ENCODE measurements at regions not wholly inside any gene's neighbourhood (a gene's known extent, or its start where the extent isn't known, plus 50 kb on each side); places are given as distances from the start of the nearest gene placed in this dataset.

DNA sequence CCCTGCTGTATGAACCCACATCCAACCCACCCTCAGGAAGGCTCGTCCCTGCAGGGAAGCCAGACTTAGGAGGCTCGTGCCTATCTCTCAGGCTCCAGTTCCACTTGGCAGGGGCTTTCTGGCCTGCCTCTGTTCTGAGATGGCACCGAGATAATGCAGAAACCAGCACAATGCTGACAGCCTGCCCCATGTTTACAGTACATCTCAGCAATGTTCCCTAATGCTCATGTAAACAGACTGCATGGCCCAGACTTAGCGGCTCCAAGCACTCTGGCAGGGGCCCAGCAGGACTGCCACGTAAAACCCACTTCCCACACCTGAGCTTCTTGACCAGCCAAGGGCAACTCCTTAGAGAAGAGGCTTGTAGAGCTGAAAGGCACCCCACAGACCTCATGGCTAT is 499.5 kb upstream of the BRINP1 start:
- WGBS (ENCODE audit: extremely low coverage, insufficient coverage, insufficient read length): no CpG with 5 or more reads among the region's 5 CpGs
- no peak overlapping the region for H2BK5ac ChIP-seq (ENCODE audit: low read depth, low read length, poor library complexity)

DNA sequence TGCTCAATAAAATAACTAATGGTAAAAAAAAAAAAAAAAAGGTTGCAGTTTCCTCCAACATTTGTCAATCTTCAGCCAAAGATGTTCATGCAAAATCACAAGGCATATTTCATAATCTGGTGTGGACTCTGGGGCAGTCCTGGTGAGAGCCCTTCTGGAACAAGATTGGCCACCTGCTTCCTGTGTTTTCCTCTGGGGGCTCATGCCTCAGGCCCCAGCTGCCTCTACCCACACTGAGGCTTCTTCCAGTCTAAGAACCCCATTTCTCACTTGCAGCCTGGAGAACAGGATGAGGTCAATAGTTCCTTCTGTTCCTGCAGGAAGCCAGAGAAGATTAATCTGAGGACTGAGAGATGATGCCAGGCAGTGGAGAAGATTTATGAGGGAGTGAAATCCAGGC is 492.6 kb upstream of the BRINP1 start:
- Histone ChIP-seq H3K27me3 (ENCODE audit: insufficient read depth, low read length) (no peaks in the 10 kb centered on the region), H2BK120ac (ENCODE audit: insufficient read depth, low read length, poor library complexity) (no peak overlapping the region), H3K9ac (ENCODE audit: low read length) (no peak overlapping the region), H3K9me3 (ENCODE audit: insufficient read depth, low read depth, low read length) (no peaks in the 10 kb centered on the region), H3K79me2 (ENCODE audit: control insufficient read depth, insufficient read depth, low read length, poor library complexity) (no peaks in the 10 kb centered on the region), H3K14ac (ENCODE audit: low read length) (no peak overlapping the region), H3K4me1 (ENCODE audit: control insufficient read depth in 1 of 2, insufficient read depth in 2 of 2, low read length in 2 of 2) (no peaks in the 10 kb centered on the region), H4K8ac (ENCODE audit: low read depth, low read length) (no peak overlapping the region), H3K36me3 (ENCODE audit: control insufficient read depth in 1 of 2, insufficient read depth in 2 of 2, low read length in 2 of 2) (no peaks in the 10 kb centered on the region), H3K4ac (ENCODE audit: low read depth, low read length) (no peak overlapping the region), H2AK5ac (ENCODE audit: low read length) (no peak overlapping the region), H3K27ac (ENCODE audit: low read depth, low read length) (no peak overlapping the region), H2BK12ac (ENCODE audit: low read length) (no peak overlapping the region), H3K23ac (ENCODE audit: low read length) (no peak overlapping the region), H2BK5ac (ENCODE audit: low read depth, low read length, poor library complexity) (no peak overlapping the region), H3K79me1 (ENCODE audit: low read length) (no peaks in the 10 kb centered on the region), H3K18ac (ENCODE audit: low read length) (no peak overlapping the region), H2AFZ (ENCODE audit: insufficient read depth, low read length, poor library complexity) (no peak overlapping the region), H3K4me2 (ENCODE audit: low read length) (no peak overlapping the region), H4K12ac (ENCODE audit: low read depth, low read length) (no peak overlapping the region), H4K91ac (ENCODE audit: low read depth, low read length) (no peak overlapping the region), H3K4me3 (ENCODE audit: low read depth, low read length) (no peak overlapping the region)
- DNase-seq: no peak

More for the DNA sequence above, 499.5 kb upstream of the BRINP1 start:
- Histone ChIP-seq H3K79me2 (ENCODE audit: control insufficient read depth, insufficient read depth, low read length, poor library complexity) (no peaks in the 10 kb centered on the region), H2BK12ac (ENCODE audit: low read length) (no peak overlapping the region), H3K14ac (ENCODE audit: low read length) (no peak overlapping the region), H4K8ac (ENCODE audit: low read depth, low read length) (no peak overlapping the region), H3K4ac (ENCODE audit: low read depth, low read length) (no peak overlapping the region), H3K4me1 (ENCODE audit: control insufficient read depth in 1 of 2, insufficient read depth in 2 of 2, low read length in 2 of 2) (no peaks in the 10 kb centered on the region), H3K27me3 (ENCODE audit: insufficient read depth, low read length) (no peaks in the 10 kb centered on the region), H3K23ac (ENCODE audit: low read length) (no peak overlapping the region), H3K9ac (ENCODE audit: low read length) (no peak overlapping the region), H3K4me2 (ENCODE audit: low read length) (no peak overlapping the region), H3K36me3 (ENCODE audit: control insufficient read depth in 1 of 2, insufficient read depth in 2 of 2, low read length in 2 of 2) (no peaks in the 10 kb centered on the region), H2AFZ (ENCODE audit: insufficient read depth, low read length, poor library complexity) (no peak overlapping the region), H4K12ac (ENCODE audit: low read depth, low read length) (no peak overlapping the region), H4K91ac (ENCODE audit: low read depth, low read length) (no peak overlapping the region), H2BK120ac (ENCODE audit: insufficient read depth, low read length, poor library complexity) (no peak overlapping the region), H3K79me1 (ENCODE audit: low read length) (no peaks in the 10 kb centered on the region), H2AK5ac (ENCODE audit: low read length) (no peak overlapping the region), H3K4me3 (ENCODE audit: low read depth, low read length) (no peak overlapping the region), H3K9me3 (ENCODE audit: insufficient read depth, low read depth, low read length) (peaks cover 1% of the 10 kb centered on the region), H3K27ac (ENCODE audit: low read depth, low read length) (no peak overlapping the region), H3K18ac (ENCODE audit: low read length) (no peak overlapping the region)
- no peak for DNase-seq

DNA sequence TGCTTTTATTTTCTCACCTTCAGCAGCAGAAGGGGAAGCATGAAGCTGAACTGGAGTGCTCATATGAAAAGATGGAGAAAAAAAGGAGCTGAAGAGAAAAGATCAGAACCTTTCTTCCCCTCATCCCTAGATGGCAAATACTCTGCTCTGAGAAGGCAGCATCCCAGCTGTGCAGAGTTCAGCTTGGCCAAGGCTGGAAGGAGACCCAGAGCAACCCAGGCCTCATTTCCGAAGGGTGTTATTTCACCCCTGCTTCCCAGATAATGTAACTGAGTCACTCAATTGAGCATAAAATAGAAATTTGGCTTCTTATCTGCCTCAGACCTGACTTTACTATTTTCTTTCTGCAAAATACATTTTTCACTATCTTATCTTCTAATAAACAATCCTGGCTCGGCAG is 489.9 kb upstream of the BRINP1 start:
- Histone ChIP-seq H3K4me1 (ENCODE audit: control insufficient read depth in 1 of 2, insufficient read depth in 2 of 2, low read length in 2 of 2) (no peaks in the 10 kb centered on the region), H3K23ac (ENCODE audit: low read length) (no peak overlapping the region), H2BK12ac (ENCODE audit: low read length) (no peak overlapping the region), H3K36me3 (ENCODE audit: control insufficient read depth in 1 of 2, insufficient read depth in 2 of 2, low read length in 2 of 2) (no peaks in the 10 kb centered on the region), H3K4me2 (ENCODE audit: low read length) (no peak overlapping the region), H2BK120ac (ENCODE audit: insufficient read depth, low read length, poor library complexity) (no peak overlapping the region), H3K9ac (ENCODE audit: low read length) (no peak overlapping the region), H3K9me3 (ENCODE audit: insufficient read depth, low read depth, low read length) (no peaks in the 10 kb centered on the region), H3K14ac (ENCODE audit: low read length) (no peak overlapping the region), H3K4me3 (ENCODE audit: low read depth, low read length) (no peak overlapping the region), H4K91ac (ENCODE audit: low read depth, low read length) (no peak overlapping the region), H3K27me3 (ENCODE audit: insufficient read depth, low read length) (no peaks in the 10 kb centered on the region), H4K12ac (ENCODE audit: low read depth, low read length) (no peak overlapping the region), H2BK5ac (ENCODE audit: low read depth, low read length, poor library complexity) (no peak overlapping the region), H4K8ac (ENCODE audit: low read depth, low read length) (no peak overlapping the region), H3K4ac (ENCODE audit: low read depth, low read length) (no peak overlapping the region), H3K18ac (ENCODE audit: low read length) (no peak overlapping the region), H3K79me2 (ENCODE audit: control insufficient read depth, insufficient read depth, low read length, poor library complexity) (no peaks in the 10 kb centered on the region), H3K79me1 (ENCODE audit: low read length) (no peaks in the 10 kb centered on the region), H3K27ac (ENCODE audit: low read depth, low read length) (no peak overlapping the region), H2AK5ac (ENCODE audit: low read length) (no peak overlapping the region), H2AFZ (ENCODE audit: insufficient read depth, low read length, poor library complexity) (no peak overlapping the region)
- no peak for DNase-seq
- no CpG with 5 or more reads among the region's 2 CpGs for WGBS (ENCODE audit: extremely low coverage, insufficient coverage, insufficient read length)

DNA sequence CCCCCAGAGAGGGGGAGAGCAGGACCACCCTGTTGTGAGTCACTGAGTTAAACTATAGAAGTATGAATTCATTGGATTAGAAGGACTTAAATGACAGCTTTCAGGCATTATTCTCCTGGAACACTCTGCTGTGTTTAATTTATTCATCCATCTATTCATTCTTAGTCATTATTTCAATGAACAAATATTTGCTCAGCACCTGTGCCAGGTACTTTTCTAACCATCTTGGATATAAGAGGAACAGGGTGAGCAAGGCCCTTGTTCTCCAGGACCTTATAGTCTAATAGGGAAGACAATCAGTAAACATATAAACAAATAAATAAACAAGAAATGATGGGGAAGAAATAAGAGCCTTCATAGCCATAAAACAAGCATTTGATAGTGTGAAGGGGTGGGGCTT is 483.9 kb upstream of the BRINP1 start:
- H2BK120ac ChIP-seq (ENCODE audit: insufficient read depth, low read length, poor library complexity): no peak overlapping the region
- H3K9ac ChIP-seq (ENCODE audit: low read length): no peak overlapping the region
- H3K4me1 ChIP-seq (ENCODE audit: control insufficient read depth in 1 of 2, insufficient read depth in 2 of 2, low read length in 2 of 2): no peaks in the 10 kb centered on the region
- H4K8ac ChIP-seq (ENCODE audit: low read depth, low read length): no peak overlapping the region
- H3K14ac ChIP-seq (ENCODE audit: low read length): no peak overlapping the region
- no peak overlapping the region for H4K91ac ChIP-seq (ENCODE audit: low read depth, low read length)
- H3K36me3 ChIP-seq (ENCODE audit: control insufficient read depth in 1 of 2, insufficient read depth in 2 of 2, low read length in 2 of 2): no peaks in the 10 kb centered on the region
- no peak overlapping the region for H4K12ac ChIP-seq (ENCODE audit: low read depth, low read length)
- no peak overlapping the region for H2BK5ac ChIP-seq (ENCODE audit: low read depth, low read length, poor library complexity)
- no peaks in the 10 kb centered on the region for H3K79me1 ChIP-seq (ENCODE audit: low read length)
- no peaks in the 10 kb centered on the region for H3K9me3 ChIP-seq (ENCODE audit: insufficient read depth, low read depth, low read length)
- H2BK12ac ChIP-seq (ENCODE audit: low read length): no peak overlapping the region
- H3K18ac ChIP-seq (ENCODE audit: low read length): no peak overlapping the region
- H2AFZ ChIP-seq (ENCODE audit: insufficient read depth, low read length, poor library complexity): no peak overlapping the region
- DNase-seq: no peak
- H3K79me2 ChIP-seq (ENCODE audit: control insufficient read depth, insufficient read depth, low read length, poor library complexity): no peaks in the 10 kb centered on the region
- H3K23ac ChIP-seq (ENCODE audit: low read length): no peak overlapping the region
- no peaks in the 10 kb centered on the region for H3K27me3 ChIP-seq (ENCODE audit: insufficient read depth, low read length)
- no peak overlapping the region for H3K4ac ChIP-seq (ENCODE audit: low read depth, low read length)
- H2AK5ac ChIP-seq (ENCODE audit: low read length): no peak overlapping the region
- H3K27ac ChIP-seq (ENCODE audit: low read depth, low read length): no peak overlapping the region
- no peak overlapping the region for H3K4me3 ChIP-seq (ENCODE audit: low read depth, low read length)
- H3K4me2 ChIP-seq (ENCODE audit: low read length): no peak overlapping the region

DNA sequence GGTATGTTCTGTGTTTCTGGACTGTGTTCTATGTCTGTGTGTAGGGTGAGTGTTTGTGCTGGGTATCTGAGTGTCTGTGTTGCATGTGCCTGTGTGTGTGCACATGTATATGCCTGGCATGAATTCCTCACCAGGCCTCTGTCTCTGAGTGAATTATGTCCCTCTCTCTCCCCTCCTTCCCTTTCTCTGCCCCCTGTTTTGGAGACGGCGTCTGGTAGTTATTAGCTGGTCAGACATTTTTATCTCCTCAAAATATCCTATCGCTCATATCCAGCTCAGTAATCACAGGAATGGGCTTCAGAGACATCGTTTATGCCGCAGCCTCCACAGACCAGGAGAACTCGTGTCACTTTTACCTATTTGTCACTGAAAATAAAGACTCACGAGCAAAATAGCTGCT is 483.2 kb upstream of the BRINP1 start:
- H3K4me1 ChIP-seq (ENCODE audit: control insufficient read depth in 1 of 2, insufficient read depth in 2 of 2, low read length in 2 of 2): no peaks in the 10 kb centered on the region
- no peak overlapping the region for H3K4ac ChIP-seq (ENCODE audit: low read depth, low read length)
- no peaks in the 10 kb centered on the region for H3K36me3 ChIP-seq (ENCODE audit: control insufficient read depth in 1 of 2, insufficient read depth in 2 of 2, low read length in 2 of 2)
- H3K4me2 ChIP-seq (ENCODE audit: low read length): no peak overlapping the region
- no peaks in the 10 kb centered on the region for H3K9me3 ChIP-seq (ENCODE audit: insufficient read depth, low read depth, low read length)
- no peak overlapping the region for H3K9ac ChIP-seq (ENCODE audit: low read length)
- H3K79me2 ChIP-seq (ENCODE audit: control insufficient read depth, insufficient read depth, low read length, poor library complexity): no peaks in the 10 kb centered on the region
- no peak overlapping the region for H3K14ac ChIP-seq (ENCODE audit: low read length)
- no peak overlapping the region for H2BK12ac ChIP-seq (ENCODE audit: low read length)
- H3K4me3 ChIP-seq (ENCODE audit: low read depth, low read length): no peak overlapping the region
- H2BK5ac ChIP-seq (ENCODE audit: low read depth, low read length, poor library complexity): no peak overlapping the region
- H3K27ac ChIP-seq (ENCODE audit: low read depth, low read length): no peak overlapping the region
- H4K8ac ChIP-seq (ENCODE audit: low read depth, low read length): no peak overlapping the region
- WGBS (ENCODE audit: extremely low coverage, insufficient coverage, insufficient read length): no CpG with 5 or more reads among the region's 7 CpGs
- H4K91ac ChIP-seq (ENCODE audit: low read depth, low read length): no peak overlapping the region
- H2AFZ ChIP-seq (ENCODE audit: insufficient read depth, low read length, poor library complexity): no peak overlapping the region
- no peak overlapping the region for H2AK5ac ChIP-seq (ENCODE audit: low read length)
- no peak overlapping the region for H2BK120ac ChIP-seq (ENCODE audit: insufficient read depth, low read length, poor library complexity)
- no peak for DNase-seq
- H4K12ac ChIP-seq (ENCODE audit: low read depth, low read length): no peak overlapping the region
- H3K23ac ChIP-seq (ENCODE audit: low read length): no peak overlapping the region
- no peaks in the 10 kb centered on the region for H3K27me3 ChIP-seq (ENCODE audit: insufficient read depth, low read length)
- no peaks in the 10 kb centered on the region for H3K79me1 ChIP-seq (ENCODE audit: low read length)
- no peak overlapping the region for H3K18ac ChIP-seq (ENCODE audit: low read length)

Measured in trophoblast cell (in vitro differentiated cells and primary cell).